PFSK-1 (cell line): ENCODE measurements at regions not wholly inside any gene's neighbourhood (a gene's known extent, or its start where the extent isn't known, plus 50 kb on each side); places are given as distances from the start of the nearest gene placed in this dataset.

Experiments used
- FOXP2 ChIP-seq: optimal IDR thresholded peaks from 2 replicates; pipeline ENCODE3; 2011; ENCODE audit warnings: borderline replicate concordance, control low read depth, inconsistent platforms; ENCODE audit not compliant: insufficient read depth; ENCODE audit errors: extremely low read length, extremely low read depth
- POLR2AphosphoS5 ChIP-seq: IDR thresholded peaks from 2 replicates; pipeline ENCODE4 v1.6.1; 2012; ENCODE audit warnings: low read depth, mild to moderate bottlenecking, control low read depth, low read length, moderate library complexity
- REST ChIP-seq, 2 experiments: IDR thresholded peaks; 2 replicates each; pipeline versions ENCODE4 v1.6.1 to v1.8.0; 2011 to 2012; ENCODE audit warnings: low read depth in 2 of 2, low read length in 2 of 2, control low read depth in 1 of 2, inconsistent platforms in 1 of 2, mild to moderate bottlenecking in 1 of 2, moderate library complexity in 1 of 2; ENCODE audit not compliant: insufficient read depth in 1 of 2
- SIN3A ChIP-seq: IDR thresholded peaks from 2 replicates; pipeline ENCODE4 v1.6.1; 2012; ENCODE audit warnings: mild to moderate bottlenecking, low read length, moderate library complexity, borderline replicate concordance; ENCODE audit not compliant: insufficient read depth
- TAF1 ChIP-seq: IDR thresholded peaks from 2 replicates; pipeline ENCODE4 v1.6.1; 2012; ENCODE audit warnings: low read length, control low read depth, borderline replicate concordance; ENCODE audit not compliant: insufficient read depth

- TF ChIP-seq TAF1 = no peak
- no peak for TF ChIP-seq FOXP2
- no peak for TF ChIP-seq SIN3A
- TF ChIP-seq POLR2AphosphoS5 = no peak
- no peak for TF ChIP-seq REST (IDR thresholded peaks at IDR 0.05; ENCODE audit: insufficient read depth in 1 of 2, low read depth in 2 of 2, low read length in 2 of 2)
Measured at GRCh38 chr12:28949184-28949583, 199.9 kb upstream of the FAR2 start.

- TF ChIP-seq TAF1 (no peak), SIN3A (no peak), REST (IDR thresholded peaks at IDR 0.05; ENCODE audit: insufficient read depth in 1 of 2, low read depth in 2 of 2, low read length in 2 of 2) (no peak), POLR2AphosphoS5 (no peak), FOXP2 (no peak)
Measured at GRCh38 chr12:28950049-28950448, 199.0 kb upstream of the FAR2 start.

- TF ChIP-seq SIN3A (no peak), TAF1 (no peak), FOXP2 (no peak), REST (IDR thresholded peaks at IDR 0.05; ENCODE audit: insufficient read depth in 1 of 2, low read depth in 2 of 2, low read length in 2 of 2) (peak in 1 of 2 experiments; percentile 82; a peak in 2 of 4 replicates), POLR2AphosphoS5 (no peak)
Measured at GRCh38 chr12:28951935-28952334, 197.1 kb upstream of the FAR2 start.

- TF ChIP-seq TAF1 = no peak
- no peak for TF ChIP-seq REST (IDR thresholded peaks at IDR 0.05; ENCODE audit: insufficient read depth in 1 of 2, low read depth in 2 of 2, low read length in 2 of 2)
- no peak for TF ChIP-seq FOXP2
- TF ChIP-seq SIN3A = no peak
- no peak for TF ChIP-seq POLR2AphosphoS5
Measured at GRCh38 chr12:28954333-28954732, 194.7 kb upstream of the FAR2 start.

- TF ChIP-seq POLR2AphosphoS5 (no peak), SIN3A (no peak), REST (IDR thresholded peaks at IDR 0.05; ENCODE audit: insufficient read depth in 1 of 2, low read depth in 2 of 2, low read length in 2 of 2) (no peak), TAF1 (no peak), FOXP2 (no peak)
Measured at GRCh38 chr12:28955491-28955890, 193.6 kb upstream of the FAR2 start.
